ENCODE measurements at regions not wholly inside any gene's neighbourhood (a gene's known extent, or its start where the extent isn't known, plus 50 kb on each side); places are given as distances from the start of the nearest gene placed in this dataset.

- TF ChIP-seq POLR2A (IDR thresholded peaks at IDR 0.05) (no peak), CTCF (IDR thresholded peaks at IDR 0.05) (no peak)
Measured at GRCh38 chr4:36915717-36916116, 328.8 kb upstream of the NWD2 start.
